ENCODE measurements at regions not wholly inside any gene's neighbourhood (a gene's known extent, or its start where the extent isn't known, plus 50 kb on each side); places are given as distances from the start of the nearest gene placed in this dataset.
"Not testable (repeated sequence)": the region's sequence is repeated elsewhere in the genome, so short reads cannot be mapped to it uniquely, and the experiment has no call there.

GRCh38 chr2:16249246-16250055 is 309.1 kb downstream of the MYCN start:
- no peak for DNase-seq

GRCh38 chr2:16248571-16249105 is 308.3 kb downstream of the MYCN start:
- DNase-seq, result no peak

GRCh38 chr2:16247326-16248122 is 307.2 kb downstream of the MYCN start:
- no peak for DNase-seq

- DNase-seq, result no peak
Observed at GRCh38 chr2:16246911-16247310, 306.6 kb downstream of the MYCN start.

GRCh38 chr2:16246281-16246850 is 306.0 kb downstream of the MYCN start:
- no peak for DNase-seq

GRCh38 chr2:16245481-16246054 is 305.2 kb downstream of the MYCN start:
- no peak for DNase-seq

- DNase-seq, result no peak
Observed at GRCh38 chr2:16244966-16245320, 304.6 kb downstream of the MYCN start.

- DNase-seq, result no peak
Observed at GRCh38 chr2:16244153-16244965, 304.0 kb downstream of the MYCN start.

GRCh38 chr2:16243411-16243996 is 303.2 kb downstream of the MYCN start:
- no peak for DNase-seq

GRCh38 chr2:16242906-16243305 is 302.6 kb downstream of the MYCN start:
- no peak for DNase-seq

- no peak for DNase-seq
Observed at GRCh38 chr2:16241166-16242160, 301.1 kb downstream of the MYCN start.

GRCh38 chr2:16240402-16240801 is 300.1 kb downstream of the MYCN start:
- no peak for DNase-seq

- DNase-seq, result no peak
Observed at GRCh38 chr2:16239296-16239850, 299.0 kb downstream of the MYCN start.

- DNase-seq, result no peak
Observed at GRCh38 chr2:16238786-16239185, 298.4 kb downstream of the MYCN start.

- DNase-seq, result no peak
Observed at GRCh38 chr2:16238001-16238761, 297.8 kb downstream of the MYCN start.

- DNase-seq, result no peak
Observed at GRCh38 chr2:16235747-16236146, 295.4 kb downstream of the MYCN start.

- DNase-seq, result not testable (repeated sequence)
Observed at GRCh38 chr2:16235291-16235690, 294.9 kb downstream of the MYCN start.

- DNase-seq, result no peak
Observed at GRCh38 chr2:16228951-16229350, 288.6 kb downstream of the MYCN start.

- DNase-seq, result no peak
Observed at GRCh38 chr2:16228471-16228870, 288.1 kb downstream of the MYCN start.
